ENCODE measurements at regions not wholly inside any gene's neighbourhood (a gene's known extent, or its start where the extent isn't known, plus 50 kb on each side); places are given as distances from the start of the nearest gene placed in this dataset.
"Not testable (repeated sequence)": the region's sequence is repeated elsewhere in the genome, so short reads cannot be mapped to it uniquely, and the experiment has no call there.

- ATAC-seq: no peak
These were observed 175.8 kb upstream of the CHD1 start for GRCh38 chr5:99104538-99105132.

GRCh38 chr5:99102073-99102697 is 173.4 kb upstream of the CHD1 start:
- ATAC-seq: no peak

GRCh38 chr5:99099691-99100090 is 170.9 kb upstream of the CHD1 start:
- ATAC-seq: no peak

- ATAC-seq: no peak
These were observed 161.2 kb upstream of the CHD1 start for GRCh38 chr5:99089822-99090549.

- ATAC-seq: no peak
These were observed 159.5 kb upstream of the CHD1 start for GRCh38 chr5:99088309-99088708.

GRCh38 chr5:99083197-99083596 is 154.4 kb upstream of the CHD1 start:
- no peak for ATAC-seq

GRCh38 chr5:99081711-99082110 is 152.9 kb upstream of the CHD1 start:
- ATAC-seq: no peak

GRCh38 chr5:99076723-99077640 is 148.2 kb upstream of the CHD1 start:
- ATAC-seq: no peak

- ATAC-seq: no peak
These were observed 144.0 kb upstream of the CHD1 start for GRCh38 chr5:99072846-99073245.

GRCh38 chr5:99070822-99071221 is 142.0 kb upstream of the CHD1 start:
- no peak for ATAC-seq

GRCh38 chr5:99070362-99070761 is 141.6 kb upstream of the CHD1 start:
- no peak for ATAC-seq

- no peak for ATAC-seq
These were observed 140.3 kb upstream of the CHD1 start for GRCh38 chr5:99068944-99069650.

GRCh38 chr5:99063737-99064136 is 134.9 kb upstream of the CHD1 start:
- no peak for ATAC-seq

- no peak for ATAC-seq
These were observed 132.9 kb upstream of the CHD1 start for GRCh38 chr5:99061711-99062110.

- ATAC-seq: no peak
These were observed 132.5 kb upstream of the CHD1 start for GRCh38 chr5:99061299-99061698.

- peak in 1 of 2 donors; percentile 44 for ATAC-seq
These were observed 131.8 kb upstream of the CHD1 start for GRCh38 chr5:99060306-99061261.

GRCh38 chr5:99059685-99060084 is 130.9 kb upstream of the CHD1 start:
- ATAC-seq: no peak

- ATAC-seq: no peak
These were observed 129.7 kb upstream of the CHD1 start for GRCh38 chr5:99058466-99058865.

GRCh38 chr5:99054972-99055371 is 126.2 kb upstream of the CHD1 start:
- no peak for ATAC-seq

GRCh38 chr5:99045871-99046270 is 117.1 kb upstream of the CHD1 start:
- ATAC-seq: no peak

GRCh38 chr5:99043257-99043656 is 114.5 kb upstream of the CHD1 start:
- ATAC-seq: not testable (repeated sequence)

All from activated CD4-positive, CD25-positive, alpha-beta regulatory T cell treated with anti-CD3 and anti-CD28 coated beads, Interleukin-2, amount 50 U/mL, for 24 hours (primary cell).